UCSD-AML1 (cell line): ENCODE measurements at regions not wholly inside any gene's neighbourhood (a gene's known extent, or its start where the extent isn't known, plus 50 kb on each side); places are given as distances from the start of the nearest gene placed in this dataset.

Experiments used
- DNase-seq: peaks from one replicate; lab custom pipeline; 2025; ENCODE audit not compliant: unreplicated experiment; lab: John Stamatoyannopoulos, UW

GRCh38 chr18:76255070-76255683 lies 239.9 kb downstream of the ZNF516 start:
- DNase-seq, result no peak

- no peak for DNase-seq
Observed at GRCh38 chr18:76252880-76253279, 242.2 kb downstream of the ZNF516 start.

- no peak for DNase-seq
Observed at GRCh38 chr18:76252139-76252538, 242.9 kb downstream of the ZNF516 start.

- no peak for DNase-seq
Observed at GRCh38 chr18:76251691-76252090, 243.4 kb downstream of the ZNF516 start.

GRCh38 chr18:76246590-76246989 lies 248.5 kb downstream of the ZNF516 start:
- no peak for DNase-seq

GRCh38 chr18:76234676-76235060 lies 260.4 kb downstream of the ZNF516 start:
- DNase-seq, result no peak

GRCh38 chr18:76233876-76234675 lies 261.0 kb downstream of the ZNF516 start:
- DNase-seq, result no peak

GRCh38 chr18:76233406-76233805 lies 261.6 kb downstream of the ZNF516 start:
- DNase-seq, result no peak

- no peak for DNase-seq
Observed at GRCh38 chr18:76232779-76233178, 262.3 kb downstream of the ZNF516 start.

- no peak for DNase-seq
Observed at GRCh38 chr18:76232010-76232409, 263.0 kb downstream of the ZNF516 start.

GRCh38 chr18:76231402-76231801 lies 263.6 kb downstream of the ZNF516 start:
- no peak for DNase-seq

- no peak for DNase-seq
Observed at GRCh38 chr18:76230791-76231190, 264.3 kb downstream of the ZNF516 start.

GRCh38 chr18:76228716-76229115 lies 266.3 kb downstream of the ZNF516 start:
- no peak for DNase-seq

- no peak for DNase-seq
Observed at GRCh38 chr18:76227759-76228158, 267.3 kb downstream of the ZNF516 start.

- DNase-seq, result no peak
Observed at GRCh38 chr18:76223403-76223802, 271.6 kb downstream of the ZNF516 start.

GRCh38 chr18:76219023-76219422 lies 276.0 kb downstream of the ZNF516 start:
- DNase-seq, result no peak

GRCh38 chr18:76216096-76216495 lies 278.9 kb downstream of the ZNF516 start:
- no peak for DNase-seq

GRCh38 chr18:76213991-76214390 lies 281.1 kb downstream of the ZNF516 start:
- no peak for DNase-seq

GRCh38 chr18:76212960-76213359 lies 282.1 kb downstream of the ZNF516 start:
- DNase-seq, result no peak

GRCh38 chr18:76209597-76209996 lies 285.4 kb downstream of the ZNF516 start:
- no peak for DNase-seq

- DNase-seq, result no peak
Observed at GRCh38 chr18:76208678-76209306, 286.2 kb downstream of the ZNF516 start.

GRCh38 chr18:76205906-76206305 lies 289.1 kb downstream of the ZNF516 start:
- no peak for DNase-seq
